OCI-LY1 (cell line): ENCODE measurements at regions not wholly inside any gene's neighbourhood (a gene's known extent, or its start where the extent isn't known, plus 50 kb on each side); places are given as distances from the start of the nearest gene placed in this dataset.

ENCODE experiments used
- H2AFZ ChIP-seq: fragments of 200-600 bp; sonication (generic), shearing (Covaris generic); 2 replicates; pipeline ENCODE4 v1.6.0; 2014; ENCODE audit warnings: antibody characterized with exemption, mild to moderate bottlenecking, low read length
- H3F3A ChIP-seq: fragments of 200-600 bp; sonication (generic), shearing (Covaris generic); 2 replicates; pipeline ENCODE4 v1.6.0; 2014; ENCODE audit warnings: mild to moderate bottlenecking, antibody characterized with exemption, low read length, moderate library complexity; ENCODE audit not compliant: insufficient read depth
- H3K27ac ChIP-seq: fragments of 200-600 bp; sonication (generic); 2 replicates; pipeline ENCODE4 v1.5.1; 2014; ENCODE audit warnings: low read length, mixed run types, mild to moderate bottlenecking, low read depth; ENCODE audit not compliant: poor library complexity, severe bottlenecking
- H3K27me3 ChIP-seq: fragments of 200-600 bp; sonication (generic); 2 replicates; pipeline ENCODE4 v1.6.0; 2014; ENCODE audit warnings: antibody characterized with exemption, mild to moderate bottlenecking, low read length, moderate library complexity; ENCODE audit not compliant: insufficient read depth
- H3K36me3 ChIP-seq: fragments of 200-600 bp; sonication (generic); 2 replicates; pipeline ENCODE4 v1.6.1; 2014; ENCODE audit warnings: mild to moderate bottlenecking, antibody characterized with exemption, low read length, moderate library complexity, mixed read lengths; ENCODE audit not compliant: insufficient read depth
- H3K4me1 ChIP-seq: fragments of 200-600 bp; sonication (generic); 2 replicates; pipeline ENCODE4 v1.5.1; 2014; ENCODE audit warnings: mild to moderate bottlenecking, low read length, moderate library complexity; ENCODE audit not compliant: insufficient read depth, severe bottlenecking
- H3K4me2 ChIP-seq: fragments of 200-600 bp; sonication (generic), shearing (Covaris generic); 2 replicates; pipeline ENCODE4 v1.6.1; 2014; ENCODE audit warnings: low read length
- H3K4me3 ChIP-seq: fragments of 200-600 bp; sonication (generic); 2 replicates; pipeline ENCODE4 v1.5.1; 2014; ENCODE audit warnings: low read length, low read depth, mild to moderate bottlenecking, mixed read lengths; ENCODE audit not compliant: poor library complexity, severe bottlenecking
- H3K79me2 ChIP-seq: fragments of 200-600 bp; shearing (Covaris generic); 2 replicates; pipeline ENCODE4 v1.6.1; 2016; ENCODE audit warnings: mixed run types, low read length, mixed read lengths; ENCODE audit not compliant: insufficient read depth
- H3K9ac ChIP-seq: fragments of 200-600 bp; sonication (generic), shearing (Covaris generic); 2 replicates; pipeline ENCODE4 v1.6.1; 2014; ENCODE audit warnings: mild to moderate bottlenecking, low read length, mixed read lengths
- H3K9me2 ChIP-seq: fragments of 200-600 bp; sonication (generic), shearing (Covaris generic); 2 replicates; pipeline ENCODE4 v1.6.1; 2014; ENCODE audit warnings: low read depth, mild to moderate bottlenecking, low read length, mixed read lengths
- H3K9me3 ChIP-seq: fragments of 200-600 bp; shearing (Covaris generic); 2 replicates; pipeline ENCODE4 v1.6.1; 2014; ENCODE audit warnings: low read length, mixed read lengths
- H4K20me1 ChIP-seq: fragments of 200-600 bp; sonication (generic), shearing (Covaris generic); 2 replicates; pipeline ENCODE4 v1.6.0; 2016; ENCODE audit warnings: mild to moderate bottlenecking, low read length; ENCODE audit not compliant: insufficient read depth
- EZH2 ChIP-seq: fragments of 200-600 bp; sonication (generic), shearing (Covaris generic); IDR thresholded peaks from 2 replicates; pipeline ENCODE4 v1.8.0; 2017; ENCODE audit warnings: borderline replicate concordance, mixed run types, mild to moderate bottlenecking, antibody characterized with exemption, low read length, moderate library complexity, mixed read lengths
- TF ChIP-seq, protein P1 (sequence below): fragments of 200-600 bp; sonication (generic), shearing (Covaris generic); IDR thresholded peaks from 2 replicates; pipeline ENCODE4 v1.5.1; 2017; ENCODE audit warnings: mild to moderate bottlenecking, antibody characterized with exemption, low read length, moderate library complexity, mixed read lengths

DNA sequence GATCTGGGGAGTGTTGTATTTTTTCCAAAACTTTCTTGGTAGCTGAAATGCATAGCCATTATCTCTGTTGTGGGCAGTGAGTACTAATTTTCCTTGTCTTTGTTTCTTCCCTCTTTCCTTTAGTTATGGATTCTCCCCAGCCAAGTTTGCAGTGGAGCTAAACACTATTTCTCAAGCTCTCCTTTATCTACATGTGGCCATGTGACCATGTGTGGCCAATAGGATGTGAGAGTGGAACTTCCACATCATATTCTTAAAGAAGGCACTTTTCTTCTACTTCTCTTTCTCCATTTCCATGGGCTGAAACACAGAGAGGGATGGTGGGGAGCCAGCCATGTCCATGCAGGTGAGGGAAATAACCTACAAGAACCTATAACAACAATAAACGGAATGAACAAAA is 230.8 kb downstream of the CTH start:
- Histone ChIP-seq H3K79me2 (no peaks in the 10 kb centered on the region), H3F3A (no peaks in the 10 kb centered on the region), H3K9ac (no peak overlapping the region), H3K4me2 (no peak overlapping the region), H3K4me1 (no peaks in the 10 kb centered on the region), H3K36me3 (no peaks in the 10 kb centered on the region), H4K20me1 (no peaks in the 10 kb centered on the region), H3K9me2 (no peaks in the 10 kb centered on the region), H3K9me3 (no peaks in the 10 kb centered on the region), H2AFZ (no peak overlapping the region), H3K27ac (no peak overlapping the region), H3K27me3 (no peaks in the 10 kb centered on the region), H3K4me3 (no peak overlapping the region)
- no peak for TF ChIP-seq EZH2

DNA sequence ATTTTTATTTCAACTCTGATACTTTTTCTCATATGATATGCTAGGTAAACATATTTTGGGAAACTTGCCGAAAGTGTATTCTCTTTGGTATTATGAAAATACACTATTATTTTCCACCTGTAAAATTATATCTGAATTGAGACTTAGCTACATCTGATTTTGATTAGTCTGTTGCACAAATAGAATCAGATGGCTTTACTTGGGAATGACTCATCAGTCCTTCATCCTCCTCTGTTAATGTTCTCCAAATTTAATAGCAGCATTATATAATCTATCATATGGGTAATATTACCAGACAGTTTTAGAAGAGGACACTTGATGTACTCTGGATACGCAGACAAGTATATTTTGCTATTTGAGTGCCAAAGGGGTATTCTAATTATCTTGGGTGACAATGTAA is 245.3 kb downstream of the CTH start:
- TF ChIP-seq EZH2, result no peak
- TF ChIP-seq, protein P1, sequence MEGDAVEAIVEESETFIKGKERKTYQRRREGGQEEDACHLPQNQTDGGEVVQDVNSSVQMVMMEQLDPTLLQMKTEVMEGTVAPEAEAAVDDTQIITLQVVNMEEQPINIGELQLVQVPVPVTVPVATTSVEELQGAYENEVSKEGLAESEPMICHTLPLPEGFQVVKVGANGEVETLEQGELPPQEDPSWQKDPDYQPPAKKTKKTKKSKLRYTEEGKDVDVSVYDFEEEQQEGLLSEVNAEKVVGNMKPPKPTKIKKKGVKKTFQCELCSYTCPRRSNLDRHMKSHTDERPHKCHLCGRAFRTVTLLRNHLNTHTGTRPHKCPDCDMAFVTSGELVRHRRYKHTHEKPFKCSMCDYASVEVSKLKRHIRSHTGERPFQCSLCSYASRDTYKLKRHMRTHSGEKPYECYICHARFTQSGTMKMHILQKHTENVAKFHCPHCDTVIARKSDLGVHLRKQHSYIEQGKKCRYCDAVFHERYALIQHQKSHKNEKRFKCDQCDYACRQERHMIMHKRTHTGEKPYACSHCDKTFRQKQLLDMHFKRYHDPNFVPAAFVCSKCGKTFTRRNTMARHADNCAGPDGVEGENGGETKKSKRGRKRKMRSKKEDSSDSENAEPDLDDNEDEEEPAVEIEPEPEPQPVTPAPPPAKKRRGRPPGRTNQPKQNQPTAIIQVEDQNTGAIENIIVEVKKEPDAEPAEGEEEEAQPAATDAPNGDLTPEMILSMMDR, result no peak
- Histone ChIP-seq H3K27me3 (no peaks in the 10 kb centered on the region), H3K27ac (no peak overlapping the region), H3K36me3 (no peaks in the 10 kb centered on the region), H3K4me3 (no peak overlapping the region), H3F3A (no peaks in the 10 kb centered on the region), H3K9ac (no peak overlapping the region), H3K9me3 (no peaks in the 10 kb centered on the region), H3K79me2 (no peaks in the 10 kb centered on the region), H2AFZ (no peak overlapping the region), H4K20me1 (no peaks in the 10 kb centered on the region), H3K4me1 (no peaks in the 10 kb centered on the region), H3K4me2 (no peak overlapping the region), H3K9me2 (no peaks in the 10 kb centered on the region; the same call in 1 of the 2 replicates)

DNA sequence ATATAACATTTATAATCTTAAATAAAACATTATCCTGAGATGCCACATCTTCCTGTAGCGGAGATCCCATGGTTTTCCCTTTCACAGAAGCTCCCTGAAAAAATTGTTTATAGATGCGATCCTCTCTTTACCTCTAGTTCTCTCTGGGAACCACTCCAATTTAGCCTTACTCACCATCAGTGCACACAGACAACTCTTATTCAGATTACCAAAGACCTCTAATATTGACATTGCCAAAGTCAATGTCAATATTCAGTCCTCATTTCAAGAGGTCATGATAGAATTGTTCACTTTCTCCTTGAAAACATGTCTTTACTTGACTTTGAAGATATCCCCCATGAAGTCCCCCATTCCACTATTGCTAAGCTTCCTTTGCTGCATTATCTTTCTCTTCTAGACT is 248.8 kb downstream of the CTH start:
- H3K4me2 ChIP-seq, result no peak overlapping the region
- no peaks in the 10 kb centered on the region for H3K79me2 ChIP-seq
- H3K4me3 ChIP-seq, result no peak overlapping the region
- H3K36me3 ChIP-seq, result no peaks in the 10 kb centered on the region
- no peak overlapping the region for H2AFZ ChIP-seq
- no peaks in the 10 kb centered on the region for H3F3A ChIP-seq
- no peaks in the 10 kb centered on the region for H3K27me3 ChIP-seq
- H3K9ac ChIP-seq, result no peak overlapping the region
- no peaks in the 10 kb centered on the region; the same call in 1 of the 2 replicates for H3K9me2 ChIP-seq
- no peak for TF ChIP-seq EZH2
- TF ChIP-seq, protein P1, result no peak
- H3K9me3 ChIP-seq, result no peaks in the 10 kb centered on the region
- H4K20me1 ChIP-seq, result no peaks in the 10 kb centered on the region
- H3K27ac ChIP-seq, result no peak overlapping the region
- no peaks in the 10 kb centered on the region for H3K4me1 ChIP-seq

DNA sequence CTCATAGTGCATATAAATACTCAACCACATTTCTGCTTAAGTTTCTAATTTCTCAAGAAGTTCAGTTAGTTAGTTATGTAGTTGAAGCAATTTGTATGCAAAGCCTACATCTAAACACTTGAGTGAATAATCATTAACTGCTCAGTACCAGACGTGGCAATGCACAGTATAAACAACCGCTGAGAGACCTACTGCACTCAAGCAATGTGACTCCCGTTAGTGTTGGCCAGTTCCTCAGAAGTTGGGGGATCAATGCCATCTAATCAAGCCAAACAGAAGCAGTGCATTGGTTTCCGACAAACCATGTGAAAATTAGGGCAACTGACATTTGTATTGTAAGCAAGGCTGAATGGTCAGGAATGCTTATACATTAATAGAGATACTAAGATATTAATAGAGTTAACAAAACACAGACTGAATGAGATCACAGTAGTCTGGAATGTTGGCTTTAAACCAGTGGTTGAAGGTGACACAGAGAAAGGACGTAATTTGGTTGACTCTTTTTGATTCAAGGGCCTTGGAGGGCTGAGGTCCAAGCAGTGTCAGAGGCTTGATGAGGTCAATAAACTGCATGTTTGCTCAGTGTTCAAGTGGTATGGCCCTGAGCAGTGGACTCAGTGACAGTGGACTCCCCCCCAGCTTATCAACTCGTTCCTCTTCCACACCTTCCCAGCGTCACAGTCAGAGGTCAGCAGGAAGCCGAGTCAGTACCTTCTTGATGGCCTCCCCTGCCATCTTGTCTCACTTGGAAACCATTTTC is 255.5 kb downstream of the CTH start:
- Histone ChIP-seq H3F3A (no peaks in the 10 kb centered on the region), H3K4me3 (no peak overlapping the region), H3K9ac (no peak overlapping the region), H3K79me2 (no peaks in the 10 kb centered on the region), H3K9me2 (no peaks in the 10 kb centered on the region), H3K36me3 (no peaks in the 10 kb centered on the region), H3K9me3 (no peaks in the 10 kb centered on the region), H3K27ac (no peak overlapping the region), H4K20me1 (no peaks in the 10 kb centered on the region), H3K4me2 (no peak overlapping the region), H3K4me1 (no peaks in the 10 kb centered on the region), H3K27me3 (no peaks in the 10 kb centered on the region), H2AFZ (no peak overlapping the region)
- TF ChIP-seq, protein P1, result no peak
- no peak for TF ChIP-seq EZH2
